Fibroblast of the aortic adventitia (primary cell): ENCODE measurements at regions not wholly inside any gene's neighbourhood (a gene's known extent, or its start where the extent isn't known, plus 50 kb on each side); places are given as distances from the start of the nearest gene placed in this dataset.

Experiments
- DNase-seq: peaks from one replicate; pipeline ENCODE4 v3.0.0-alpha.2; 2010; ENCODE audit warnings: low read depth
- H3K4me3 ChIP-seq: 2 replicates; pipeline ENCODE4 v1.5.1; 2011; ENCODE audit warnings: low read depth, mild to moderate bottlenecking, control low read depth, low read length, moderate library complexity
- TF ChIP-seq, protein P1 (sequence below): IDR thresholded peaks from 2 replicates; pipeline ENCODE4 v1.5.1; 2011; ENCODE audit warnings: mild to moderate bottlenecking, low read length, control low read depth, inconsistent platforms; ENCODE audit not compliant: insufficient read depth

DNA sequence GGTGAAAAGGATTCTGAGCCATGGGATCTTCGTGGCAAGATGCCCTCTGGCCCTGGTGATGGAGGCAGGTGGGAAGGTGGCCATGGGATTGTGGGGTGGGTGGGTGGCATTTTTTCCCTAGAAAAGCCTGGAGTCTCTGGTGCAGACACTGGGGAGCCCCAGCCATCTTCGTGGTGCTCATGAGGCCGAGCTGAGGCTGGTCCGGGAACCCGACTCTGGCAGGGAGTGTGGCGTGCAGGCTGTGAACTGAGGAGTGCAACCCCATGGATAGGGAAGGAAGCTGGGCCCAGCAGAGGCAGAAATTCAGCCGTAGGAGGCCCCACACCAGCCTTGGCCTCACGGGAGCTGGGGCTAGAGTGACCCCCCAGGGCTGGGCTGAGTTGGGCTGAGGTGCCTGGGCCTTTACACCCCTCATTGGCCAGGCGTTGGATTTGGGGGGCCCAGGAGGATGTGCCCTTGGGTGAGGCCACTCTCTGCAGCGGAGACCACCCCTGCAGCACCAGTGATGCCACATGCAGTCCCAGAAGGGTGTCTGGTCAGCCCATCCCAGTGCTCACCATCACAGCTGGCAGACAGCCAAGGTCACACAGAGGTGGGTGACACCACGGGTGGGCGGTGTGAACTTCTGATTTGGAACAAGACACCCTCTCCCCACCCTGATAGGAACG, 115.6 kb upstream of the HDAC4 start:
- no peak overlapping the region for H3K4me3 ChIP-seq
- DNase-seq = no peak
- TF ChIP-seq, protein P1, sequence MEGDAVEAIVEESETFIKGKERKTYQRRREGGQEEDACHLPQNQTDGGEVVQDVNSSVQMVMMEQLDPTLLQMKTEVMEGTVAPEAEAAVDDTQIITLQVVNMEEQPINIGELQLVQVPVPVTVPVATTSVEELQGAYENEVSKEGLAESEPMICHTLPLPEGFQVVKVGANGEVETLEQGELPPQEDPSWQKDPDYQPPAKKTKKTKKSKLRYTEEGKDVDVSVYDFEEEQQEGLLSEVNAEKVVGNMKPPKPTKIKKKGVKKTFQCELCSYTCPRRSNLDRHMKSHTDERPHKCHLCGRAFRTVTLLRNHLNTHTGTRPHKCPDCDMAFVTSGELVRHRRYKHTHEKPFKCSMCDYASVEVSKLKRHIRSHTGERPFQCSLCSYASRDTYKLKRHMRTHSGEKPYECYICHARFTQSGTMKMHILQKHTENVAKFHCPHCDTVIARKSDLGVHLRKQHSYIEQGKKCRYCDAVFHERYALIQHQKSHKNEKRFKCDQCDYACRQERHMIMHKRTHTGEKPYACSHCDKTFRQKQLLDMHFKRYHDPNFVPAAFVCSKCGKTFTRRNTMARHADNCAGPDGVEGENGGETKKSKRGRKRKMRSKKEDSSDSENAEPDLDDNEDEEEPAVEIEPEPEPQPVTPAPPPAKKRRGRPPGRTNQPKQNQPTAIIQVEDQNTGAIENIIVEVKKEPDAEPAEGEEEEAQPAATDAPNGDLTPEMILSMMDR = no peak

- TF ChIP-seq, protein P1 = no peak
- no peak overlapping the region for H3K4me3 ChIP-seq
Observed at GRCh38 chr2:239514754-239515530, 114.1 kb upstream of the HDAC4 start.

GRCh38 chr2:239512054-239512453, 111.2 kb upstream of the HDAC4 start:
- no peak overlapping the region for H3K4me3 ChIP-seq
- TF ChIP-seq, protein P1 = no peak
- DNase-seq = no peak

More at GRCh38 chr2:239514754-239515530, 114.1 kb upstream of the HDAC4 start:
- DNase-seq = no peak

DNA sequence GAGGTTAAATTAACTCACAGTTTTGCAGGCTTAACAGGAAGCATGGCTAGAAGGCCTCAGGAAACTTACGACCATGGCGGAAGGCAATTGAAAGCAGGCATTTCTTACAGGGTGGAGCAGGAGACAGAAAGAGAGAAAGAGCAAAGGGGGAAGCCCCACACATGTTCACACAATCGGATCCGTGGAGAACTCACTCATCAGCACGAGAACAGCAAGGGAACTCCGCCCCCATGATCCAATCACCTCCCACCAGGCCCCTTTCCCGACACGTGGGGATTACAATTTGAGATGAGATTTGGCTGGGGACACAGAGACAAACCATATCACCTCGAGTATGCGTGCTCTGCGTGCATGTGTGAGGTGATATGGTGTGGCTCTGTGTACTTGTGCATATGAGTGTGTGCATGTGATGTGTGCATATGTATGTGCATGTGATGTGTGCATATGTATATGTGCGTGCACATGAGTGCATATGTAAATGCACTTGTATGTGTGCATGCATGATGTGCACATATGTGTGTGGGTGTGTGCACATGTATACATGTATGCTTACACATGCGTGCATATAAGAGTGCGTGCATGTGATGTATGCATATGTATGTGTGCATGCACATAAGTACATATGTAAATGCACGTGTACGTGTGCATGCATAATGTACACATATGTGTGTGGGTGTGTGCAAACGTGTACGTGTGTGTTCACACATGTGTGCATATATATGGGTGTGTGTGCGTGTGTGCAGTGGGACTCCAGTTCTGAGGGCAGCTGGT, 108.7 kb upstream of the HDAC4 start:
- DNase-seq = no peak
- TF ChIP-seq, protein P1 = no peak
- H3K4me3 ChIP-seq = no peak overlapping the region

DNA sequence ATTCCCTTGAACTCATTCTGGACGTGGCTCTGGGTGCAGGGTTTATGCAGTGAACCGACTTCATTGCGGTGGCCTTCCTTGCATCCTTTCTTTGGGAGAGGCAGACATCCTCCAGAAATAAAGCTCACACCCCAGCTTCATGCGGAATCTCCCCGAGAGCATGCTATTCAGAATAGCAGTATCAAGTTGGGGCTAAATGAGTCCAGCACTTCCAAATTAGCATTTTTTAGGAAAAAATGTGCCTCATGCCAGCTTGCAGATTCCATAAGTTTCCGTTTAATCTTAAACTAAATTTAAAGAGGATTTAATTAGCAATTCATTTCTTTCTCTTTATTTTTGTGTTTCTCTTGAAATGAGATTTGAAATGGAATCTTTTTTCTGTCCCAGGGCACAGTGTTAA, 107.4 kb upstream of the HDAC4 start:
- TF ChIP-seq, protein P1 = no peak
- no peak for DNase-seq

GRCh38 chr2:239507576-239508258, 106.9 kb upstream of the HDAC4 start:
- no peak overlapping the region for H3K4me3 ChIP-seq
- DNase-seq = no peak
- TF ChIP-seq, protein P1 = no peak

More for the DNA sequence above, 107.4 kb upstream of the HDAC4 start:
- no peak overlapping the region for H3K4me3 ChIP-seq
